Natural killer cell (primary cell): ENCODE measurements at regions not wholly inside any gene's neighbourhood (a gene's known extent, or its start where the extent isn't known, plus 50 kb on each side); places are given as distances from the start of the nearest gene placed in this dataset.

ENCODE experiments used
- ATAC-seq, 3 donors: fragments of 150-1000 bp in 2 of 3; fragments of 200-7000 bp in 1 of 3; cut with Tn5 transposase; 1 replicate in 1 of 3; 2 replicates in 2 of 3; pipeline ENCODE4 v1.10.0; 2021; ENCODE audit warnings: mild to moderate bottlenecking in 2 of 3, moderate library complexity in 2 of 3
- DNase-seq, 2 donors: peaks; one replicate each; pipeline versions ENCODE4 v3.0.0 to v3.0.0-alpha.2; 2013 to 2021; ENCODE audit warnings: mixed read lengths in 1 of 2
- H3K27ac ChIP-seq: one replicate; pipeline ENCODE4 v1.5.1; 2013; ENCODE audit warnings: mild to moderate bottlenecking, low read length
- H3K27me3 ChIP-seq: one replicate; pipeline ENCODE4 v1.6.1; 2013; ENCODE audit warnings: low read length; ENCODE audit not compliant: control insufficient read depth, insufficient read depth
- H3K36me3 ChIP-seq: one replicate; pipeline ENCODE4 v1.6.1; 2013; ENCODE audit warnings: low read length; ENCODE audit not compliant: control insufficient read depth, insufficient read depth
- H3K4me1 ChIP-seq: one replicate; pipeline ENCODE4 v1.6.1; 2013; ENCODE audit warnings: low read length; ENCODE audit not compliant: control insufficient read depth, insufficient read depth
- H3K4me3 ChIP-seq: one replicate; pipeline ENCODE4 v1.5.1; 2013; ENCODE audit warnings: low read length
- H3K9me3 ChIP-seq: one replicate; pipeline ENCODE4 v1.6.1; 2013; ENCODE audit warnings: low read length; ENCODE audit not compliant: control insufficient read depth, insufficient read depth
- H3K27ac Mint-ChIP-seq, 2 donors: one replicate each; pipeline ENCODE4 v1.8.0; 2022; ENCODE audit warnings: mild to moderate bottlenecking in 2 of 2, mixed read lengths in 2 of 2, moderate library complexity in 1 of 2
- H3K27me3 Mint-ChIP-seq, 2 donors: one replicate each; pipeline ENCODE4 v1.8.0; 2022; ENCODE audit warnings: low read depth in 2 of 2, mixed read lengths in 2 of 2
- H3K36me3 Mint-ChIP-seq: one replicate; pipeline ENCODE4 v1.8.0; 2022; ENCODE audit warnings: mixed read lengths
- H3K4me1 Mint-ChIP-seq, 2 donors: one replicate each; pipeline ENCODE4 v1.8.0; 2022; ENCODE audit warnings: mixed read lengths in 2 of 2
- H3K4me3 Mint-ChIP-seq: one replicate; pipeline ENCODE4 v1.8.0; 2022; ENCODE audit warnings: mild to moderate bottlenecking, moderate library complexity, mixed read lengths
- H3K9me3 Mint-ChIP-seq, 2 donors: one replicate each; pipeline ENCODE4 v1.8.0; 2022; ENCODE audit warnings: mixed read lengths in 2 of 2
- CTCF ChIP-seq: fragments of 200-600 bp; IDR thresholded peaks from one replicate; pipeline ENCODE4 v1.8.0; 2022; ENCODE audit warnings: antibody characterized with exemption
- WGBS: methylation state at CpG from one replicate; pipeline ENCODE4 v1.1.7; 2013; ENCODE audit warnings: missing lambda C conversion rate; ENCODE audit not compliant: insufficient coverage; 5-methylcytosine and 5-hydroxymethylcytosine counted together
- intact Hi-C: fragments of 100-400 bp; cut with micrococcal nuclease; formaldehyde crosslinking; loops from one replicate; pipeline ENCODE4 v1.14.2; 2022

GRCh38 chr5:53165431-53166182, 56.0 kb upstream of the MOCS2 start:
- Histone ChIP-seq H3K4me1 (no peaks in the 10 kb centered on the region), H3K27ac (no peak overlapping the region), H3K36me3 (no peaks in the 10 kb centered on the region), H3K27me3 (no peaks in the 10 kb centered on the region), H3K4me3 (no peak overlapping the region), H3K9me3 (no peaks in the 10 kb centered on the region)
- TF ChIP-seq CTCF = no peak
- Mint-ChIP-seq H3K27me3 (peaks cover 9 to 12% of the 10 kb centered on the region in 2 donors), H3K4me3 (no peak overlapping the region), H3K27ac (no peak overlapping the region), H3K4me1 (no peaks in the 10 kb centered on the region), H3K36me3 (no peaks in the 10 kb centered on the region), H3K9me3 (no peaks in the 10 kb centered on the region)
- intact Hi-C loops = no loop called here
- ATAC-seq (no peak), DNase-seq (no peak)
- 66% methylated on average over 4 of the region's 5 CpGs for WGBS

DNA sequence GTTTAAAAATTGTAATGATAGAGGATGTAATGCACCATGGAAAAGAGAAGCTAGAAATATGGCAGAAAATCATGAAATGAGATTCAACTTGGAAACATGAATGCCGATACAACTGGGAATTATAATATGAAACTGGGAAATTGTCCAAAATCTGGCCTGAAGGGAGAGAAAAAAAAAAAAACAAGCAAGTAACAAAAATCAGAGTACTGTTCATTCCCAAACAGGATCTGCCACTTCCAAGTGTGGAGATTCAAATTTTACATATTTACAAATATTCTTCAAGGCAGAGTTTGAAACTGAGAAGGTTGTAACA, 56.6 kb upstream of the MOCS2 start:
- WGBS = 100% methylated on average over 1 of the region's 1 CpG
- Histone ChIP-seq H3K4me3 (no peak overlapping the region), H3K27ac (no peak overlapping the region), H3K9me3 (no peaks in the 10 kb centered on the region), H3K36me3 (no peaks in the 10 kb centered on the region), H3K4me1 (no peaks in the 10 kb centered on the region), H3K27me3 (no peaks in the 10 kb centered on the region)
- H3K4me3 Mint-ChIP-seq = no peak overlapping the region
- no peaks in the 10 kb centered on the region for H3K4me1 Mint-ChIP-seq
- peaks cover 9 to 12% of the 10 kb centered on the region in 2 donors for H3K27me3 Mint-ChIP-seq
- H3K9me3 Mint-ChIP-seq = no peaks in the 10 kb centered on the region
- DNase-seq = no peak
- H3K36me3 Mint-ChIP-seq = no peaks in the 10 kb centered on the region
- no peak overlapping the region for H3K27ac Mint-ChIP-seq
- no peak for ATAC-seq
- no peak for TF ChIP-seq CTCF
- intact Hi-C loops = no loop called here

DNA sequence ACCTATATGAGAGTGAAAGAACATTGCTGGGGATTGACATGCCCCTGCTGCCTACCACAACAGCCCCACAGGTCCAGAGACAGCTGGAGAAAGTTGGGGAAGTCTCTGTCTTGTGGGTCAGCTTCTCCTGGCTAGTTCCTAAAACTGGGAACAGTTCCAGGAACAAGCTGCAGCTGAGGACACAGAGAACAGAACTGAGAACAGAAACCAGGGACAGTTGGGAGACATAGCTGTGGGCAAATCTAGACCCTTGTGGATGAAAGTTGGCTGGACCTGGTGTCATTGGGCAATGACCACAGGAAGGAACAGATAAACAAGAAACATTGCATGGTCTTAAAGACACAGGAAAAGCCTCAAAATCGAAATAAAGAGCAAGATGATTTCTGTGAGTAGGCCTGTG, 58.3 kb upstream of the MOCS2 start:
- no peak for TF ChIP-seq CTCF

GRCh38 chr5:53169933-53170332, 60.4 kb upstream of the MOCS2 start:
- H3K4me1 Mint-ChIP-seq = no peaks in the 10 kb centered on the region
- H3K4me3 Mint-ChIP-seq = no peak overlapping the region
- peaks cover 9 to 18% of the 10 kb centered on the region in 2 donors for H3K27me3 Mint-ChIP-seq
- H3K36me3 Mint-ChIP-seq = no peaks in the 10 kb centered on the region
- DNase-seq (no peak), ATAC-seq (no peak)
- TF ChIP-seq CTCF = no peak
- intact Hi-C loops = no loop called here
- no peak overlapping the region for H3K27ac ChIP-seq
- H3K9me3 Mint-ChIP-seq = no peaks in the 10 kb centered on the region
- H3K4me3 ChIP-seq = no peak overlapping the region
- H3K27me3 ChIP-seq = no peaks in the 10 kb centered on the region
- no peak overlapping the region for H3K27ac Mint-ChIP-seq
- no peaks in the 10 kb centered on the region for H3K9me3 ChIP-seq
- WGBS = 64% methylated on average over 2 of the region's 3 CpGs
- H3K36me3 ChIP-seq = no peaks in the 10 kb centered on the region
- H3K4me1 ChIP-seq = no peaks in the 10 kb centered on the region

More for the DNA sequence above, 58.3 kb upstream of the MOCS2 start:
- no peaks in the 10 kb centered on the region for H3K4me1 ChIP-seq
- no peaks in the 10 kb centered on the region for H3K4me1 Mint-ChIP-seq
- H3K27me3 ChIP-seq = no peaks in the 10 kb centered on the region
- peaks cover 9 to 16% of the 10 kb centered on the region in 2 donors for H3K27me3 Mint-ChIP-seq
- H3K36me3 Mint-ChIP-seq = no peaks in the 10 kb centered on the region
- no peaks in the 10 kb centered on the region for H3K36me3 ChIP-seq
- H3K27ac ChIP-seq = no peak overlapping the region
- no peak overlapping the region for H3K27ac Mint-ChIP-seq
- no peaks in the 10 kb centered on the region for H3K9me3 Mint-ChIP-seq
- no peak overlapping the region for H3K4me3 Mint-ChIP-seq
- no peaks in the 10 kb centered on the region for H3K9me3 ChIP-seq
- DNase-seq = no peak
- ATAC-seq = no peak
- 21% methylated on average over 1 of the region's 1 CpG for WGBS
- intact Hi-C loops = no loop called here
- no peak overlapping the region for H3K4me3 ChIP-seq
